BE2C (cell line): ENCODE measurements at regions not wholly inside any gene's neighbourhood (a gene's known extent, or its start where the extent isn't known, plus 50 kb on each side); places are given as distances from the start of the nearest gene placed in this dataset.

Source experiments
- DNase-seq: peaks from one replicate; pipeline ENCODE4 v3.0.0-alpha.2; 2020
- H3K27me3 ChIP-seq: fragments of 250-450 bp; sonication (Bioruptor Pico); 2 replicates; pipeline ENCODE4 v1.5.1; 2020; ENCODE audit warnings: mild to moderate bottlenecking
- H3K36me3 ChIP-seq: fragments of 250-450 bp; sonication (Bioruptor Pico); 2 replicates; pipeline ENCODE4 v1.5.1; 2020; ENCODE audit warnings: mild to moderate bottlenecking
- H3K4me1 ChIP-seq: fragments of 250-450 bp; sonication (Bioruptor Pico); 2 replicates; pipeline ENCODE4 v1.5.1; 2020
- H3K4me3 ChIP-seq: 2 replicates; pipeline ENCODE4 v1.5.1; 2011; ENCODE audit warnings: low read depth, low read length
- H3K9me3 ChIP-seq: fragments of 250-450 bp; sonication (Bioruptor Pico); 2 replicates; pipeline ENCODE4 v1.5.1; 2020
- CTCF ChIP-seq: IDR thresholded peaks from 2 replicates; pipeline ENCODE4 v1.5.1; 2012; ENCODE audit warnings: mild to moderate bottlenecking, low read depth, low read length

- H3K4me1 ChIP-seq = no peaks in the 10 kb centered on the region
- no peaks in the 10 kb centered on the region for H3K36me3 ChIP-seq
- DNase-seq = no peak
- no peak overlapping the region for H3K4me3 ChIP-seq
- no peak for TF ChIP-seq CTCF
- no peaks in the 10 kb centered on the region for H3K27me3 ChIP-seq
- no peaks in the 10 kb centered on the region; the same call in 1 of the 2 replicates for H3K9me3 ChIP-seq
Measured at GRCh38 chr11:81397316-81397715, 1336.3 kb downstream of the FAM181B start.

DNA sequence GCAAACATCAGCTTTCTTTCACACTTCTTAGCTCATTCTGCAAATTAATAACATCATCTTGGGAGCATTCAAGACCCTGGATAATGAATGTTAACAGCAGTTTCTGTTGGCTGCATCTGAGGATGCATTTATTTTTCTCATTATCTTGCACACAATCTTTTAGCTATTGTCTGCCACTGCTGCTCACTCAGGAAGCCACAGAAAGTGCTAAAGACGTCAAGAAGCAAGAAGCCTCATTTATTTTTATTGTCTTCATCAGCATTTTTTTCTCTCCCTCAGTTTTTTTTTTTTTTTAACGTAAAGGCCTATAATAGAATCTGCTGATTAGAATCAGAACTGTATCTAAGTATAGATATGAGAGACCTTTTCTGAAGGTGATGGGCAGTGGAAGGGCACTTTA is 1339.4 kb downstream of the FAM181B start:
- H3K4me1 ChIP-seq = no peaks in the 10 kb centered on the region
- no peaks in the 10 kb centered on the region for H3K36me3 ChIP-seq
- no peak for DNase-seq
- TF ChIP-seq CTCF = no peak
- no peak overlapping the region for H3K4me3 ChIP-seq
- no peaks in the 10 kb centered on the region; the same call in 1 of the 2 replicates for H3K9me3 ChIP-seq
- no peaks in the 10 kb centered on the region for H3K27me3 ChIP-seq

DNA sequence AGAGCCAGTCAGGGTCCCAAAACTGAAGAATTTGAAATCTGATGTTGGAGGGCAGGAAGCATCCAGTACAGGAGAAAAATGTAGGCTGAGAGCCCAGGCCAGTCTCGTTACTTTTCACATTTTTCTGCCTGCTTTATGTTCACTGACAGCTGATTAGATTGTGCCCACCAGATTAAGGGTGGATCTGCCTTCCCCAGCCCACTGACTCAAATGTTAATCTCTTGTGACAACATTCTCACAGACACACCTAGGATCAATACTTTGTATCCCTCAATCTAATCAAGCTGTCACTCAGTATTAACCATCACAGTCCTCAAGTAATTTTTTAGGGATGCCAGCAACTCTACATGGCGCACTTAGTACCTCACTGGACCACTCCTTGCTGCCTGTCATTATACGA is 1345.3 kb downstream of the FAM181B start:
- no peak overlapping the region for H3K4me3 ChIP-seq
- H3K27me3 ChIP-seq = no peaks in the 10 kb centered on the region
- no peak for TF ChIP-seq CTCF
- H3K9me3 ChIP-seq = no peaks in the 10 kb centered on the region
- no peaks in the 10 kb centered on the region for H3K4me1 ChIP-seq
- no peak for DNase-seq
- H3K36me3 ChIP-seq = no peaks in the 10 kb centered on the region

DNA sequence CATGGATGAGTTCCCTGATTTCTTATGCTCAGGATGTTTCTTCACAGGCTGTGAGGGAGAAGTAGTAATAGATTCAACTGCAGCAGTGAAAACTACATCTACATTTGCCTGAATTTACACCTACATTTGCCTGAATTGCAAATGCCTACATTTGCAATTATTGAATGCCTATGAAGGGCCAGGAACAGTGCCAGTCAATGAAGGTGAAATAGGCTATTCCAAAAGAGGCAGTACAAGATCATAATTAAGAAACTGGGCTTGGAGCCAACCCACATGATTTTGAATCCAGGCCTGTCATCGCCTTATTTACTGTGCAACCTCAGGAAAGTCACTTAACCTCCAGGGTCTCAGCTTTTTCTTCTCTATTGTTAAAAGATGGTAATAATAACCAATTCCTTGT is 1353.3 kb downstream of the FAM181B start:
- H3K4me3 ChIP-seq = no peak overlapping the region
- no peak for DNase-seq
- no peaks in the 10 kb centered on the region for H3K36me3 ChIP-seq
- H3K4me1 ChIP-seq = no peaks in the 10 kb centered on the region
- TF ChIP-seq CTCF = no peak
- no peaks in the 10 kb centered on the region for H3K27me3 ChIP-seq
- no peaks in the 10 kb centered on the region for H3K9me3 ChIP-seq

- Histone ChIP-seq H3K4me3 (no peak overlapping the region), H3K4me1 (no peaks in the 10 kb centered on the region), H3K9me3 (no peaks in the 10 kb centered on the region), H3K27me3 (no peaks in the 10 kb centered on the region), H3K36me3 (no peaks in the 10 kb centered on the region)
- no peak for DNase-seq
- TF ChIP-seq CTCF = no peak
Measured at GRCh38 chr11:81377418-81377817, 1356.2 kb downstream of the FAM181B start.

DNA sequence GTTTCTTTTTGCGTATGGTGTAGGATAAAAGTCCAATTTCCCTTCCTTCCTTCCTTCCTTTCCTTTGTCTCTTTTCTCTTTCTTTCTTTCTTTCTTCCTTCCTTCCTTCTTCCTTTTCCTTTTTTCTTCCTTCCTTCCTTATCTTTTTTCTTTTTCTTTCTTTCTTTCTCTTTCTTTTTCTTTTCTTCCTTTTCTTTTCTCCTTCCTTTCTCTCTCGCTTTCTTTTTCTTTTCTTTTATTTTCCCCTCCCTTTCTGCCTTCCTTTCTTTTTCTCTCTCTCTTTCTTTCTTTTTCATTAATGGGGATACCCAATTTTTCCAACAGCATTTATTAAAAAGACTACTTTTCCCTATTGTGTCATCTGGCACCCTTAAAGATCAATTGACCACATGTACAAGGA is 1359.7 kb downstream of the FAM181B start:
- no peaks in the 10 kb centered on the region for H3K9me3 ChIP-seq
- DNase-seq = no peak
- H3K4me1 ChIP-seq = no peaks in the 10 kb centered on the region
- no peaks in the 10 kb centered on the region for H3K36me3 ChIP-seq
- no peak overlapping the region for H3K4me3 ChIP-seq
- H3K27me3 ChIP-seq = no peaks in the 10 kb centered on the region
- no peak for TF ChIP-seq CTCF
